ENCODE measurements at regions not wholly inside any gene's neighbourhood (a gene's known extent, or its start where the extent isn't known, plus 50 kb on each side); places are given as distances from the start of the nearest gene placed in this dataset.
"Not testable (repeated sequence)": the region's sequence is repeated elsewhere in the genome, so short reads cannot be mapped to it uniquely, and the experiment has no call there.

DNA sequence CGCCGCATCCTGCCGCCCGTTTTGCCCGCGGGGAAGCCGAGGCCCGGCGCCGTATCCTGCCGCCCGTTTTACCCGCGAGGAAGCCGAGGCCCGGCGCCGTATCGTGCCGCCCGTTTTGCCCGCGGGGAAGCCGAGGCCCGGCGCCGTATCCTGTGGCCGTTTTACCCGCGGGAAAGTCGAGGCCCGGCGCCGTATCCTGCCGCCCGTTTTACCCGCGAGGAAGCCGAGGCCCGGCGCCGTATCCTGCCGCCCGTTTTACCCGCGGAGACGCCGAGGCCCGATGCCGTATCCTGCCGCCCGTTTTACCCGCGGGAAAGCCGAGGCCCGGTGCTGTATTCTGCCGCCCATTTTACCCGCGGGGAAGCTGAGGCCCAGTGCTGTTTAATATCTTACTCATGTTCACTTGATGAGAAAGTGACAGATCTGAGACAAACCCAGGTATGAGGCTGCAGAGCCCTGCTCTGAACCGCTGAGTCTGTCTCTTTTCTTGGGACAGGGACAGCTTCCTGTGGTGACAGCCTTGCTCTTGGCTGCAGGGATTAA, 129.4 kb downstream of the CDH26 start:
- Histone ChIP-seq H3K4me3 (no peak overlapping the region), H3K27me3 (peaks cover 21% of the 10 kb centered on the region; the same call in 1 of the 2 replicates), H3K27ac (no peak overlapping the region), H3K4me1 (no peaks in the 10 kb centered on the region), H3K36me3 (no peaks in the 10 kb centered on the region), H3K9me3 (replicated peaks) (no peaks in the 10 kb centered on the region; the same call in 1 of the 2 replicates)
- DNase-seq: no peak

DNA sequence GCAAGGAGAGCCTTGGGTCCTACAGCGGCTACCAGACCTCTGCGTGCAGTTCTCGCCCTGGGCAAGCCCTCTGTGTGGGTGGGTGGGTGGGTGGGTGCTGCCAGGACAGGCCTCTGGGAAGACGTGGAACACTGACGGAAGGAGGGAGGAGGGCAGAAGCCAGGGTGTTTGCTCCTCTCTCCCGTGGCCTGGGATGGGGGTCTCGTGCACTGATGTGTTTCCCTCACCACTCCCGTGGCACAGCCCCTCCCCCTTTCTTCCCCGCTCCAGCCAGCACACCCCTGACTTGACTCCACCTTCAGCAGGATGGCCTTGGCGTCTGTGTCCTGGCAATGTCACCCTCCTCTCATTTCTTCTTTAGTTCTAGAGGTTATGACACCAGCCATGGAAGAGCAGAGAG, 130.0 kb downstream of the CDH26 start:
- Histone ChIP-seq H3K36me3 (no peaks in the 10 kb centered on the region), H3K4me3 (no peak overlapping the region), H3K27ac (no peak overlapping the region), H3K4me1 (no peaks in the 10 kb centered on the region), H3K9me3 (replicated peaks) (no peaks in the 10 kb centered on the region; the same call in 1 of the 2 replicates), H3K27me3 (peaks cover 21% of the 10 kb centered on the region; the same call in 1 of the 2 replicates)
- no peak for DNase-seq

DNA sequence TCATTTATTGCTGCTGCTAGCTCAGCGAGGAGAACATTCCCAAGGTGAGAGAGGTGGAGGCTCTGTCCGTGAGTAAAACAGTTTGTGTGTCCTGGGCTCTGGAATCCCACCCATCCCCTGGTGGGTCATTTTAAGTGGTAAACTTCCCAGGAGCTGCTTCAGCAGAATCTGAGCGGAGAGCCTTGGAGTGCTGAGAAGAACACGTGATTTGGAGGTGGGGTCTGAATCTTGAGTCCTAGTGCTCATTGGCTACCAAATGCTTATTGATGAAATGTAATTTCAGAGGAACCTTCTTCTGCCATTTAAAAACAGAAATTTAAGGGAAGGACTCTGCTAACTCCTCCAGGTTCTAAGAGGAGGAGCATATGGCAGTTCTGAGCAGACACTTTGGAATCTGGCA, 132.4 kb downstream of the CDH26 start:
- Histone ChIP-seq H3K4me1 (0 out of 2 replicates have a peak, but pooled peaks cover 2% of the 10 kb centered on the region), H3K27me3 (peaks cover 17% of the 10 kb centered on the region; the same call in 1 of the 2 replicates), H3K27ac (no peak overlapping the region), H3K9me3 (replicated peaks) (no peaks in the 10 kb centered on the region), H3K36me3 (no peaks in the 10 kb centered on the region), H3K4me3 (no peak overlapping the region)
- DNase-seq: no peak

DNA sequence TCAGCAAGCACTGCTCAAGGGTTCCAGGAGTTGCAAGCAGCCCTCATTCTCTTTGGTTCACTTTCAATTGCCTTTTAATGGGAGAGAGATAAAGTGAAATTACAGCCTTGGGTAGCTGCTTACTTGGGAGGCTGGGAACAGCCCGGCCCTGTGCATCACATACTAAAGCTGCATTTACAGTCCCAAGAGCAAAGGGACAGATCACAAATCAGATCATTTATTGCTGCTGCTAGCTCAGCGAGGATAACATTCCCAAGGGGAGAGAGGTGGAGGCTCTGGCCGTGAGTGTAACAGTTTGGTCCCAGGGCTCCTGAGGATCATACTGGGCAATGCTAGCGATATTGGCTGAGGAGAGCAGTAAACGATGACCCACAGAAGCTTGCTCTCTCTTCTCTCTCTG, 133.1 kb downstream of the CDH26 start:
- Histone ChIP-seq H3K36me3 (no peaks in the 10 kb centered on the region), H3K9me3 (replicated peaks) (no peaks in the 10 kb centered on the region), H3K27ac (no peak overlapping the region), H3K4me1 (0 out of 2 replicates have a peak, but pooled peaks cover 2% of the 10 kb centered on the region), H3K27me3 (peaks cover 12% of the 10 kb centered on the region; the same call in 1 of the 2 replicates), H3K4me3 (no peak overlapping the region)
- DNase-seq: no peak

DNA sequence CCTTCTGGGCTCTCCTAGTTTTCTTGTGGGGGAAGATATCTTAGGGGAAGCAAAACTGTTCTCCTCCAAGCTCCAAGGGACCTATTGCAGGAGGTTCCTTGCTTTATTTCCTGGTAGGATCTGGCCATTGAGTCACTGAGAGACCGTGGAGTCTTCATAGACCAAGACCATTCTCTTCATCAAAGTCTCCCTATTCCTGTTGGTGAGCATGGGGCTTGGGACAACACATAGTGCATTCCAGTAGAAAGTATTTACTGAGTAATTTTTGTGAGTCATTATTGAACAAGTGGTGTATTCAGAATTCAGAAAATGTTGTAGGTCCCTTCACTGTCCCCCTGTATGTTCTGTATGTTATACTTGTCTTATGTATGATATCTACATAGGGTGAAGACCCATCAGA, 133.6 kb downstream of the CDH26 start:
- 0 out of 2 replicates have a peak, but pooled peaks cover 2% of the 10 kb centered on the region for H3K4me1 ChIP-seq
- no peak overlapping the region for H3K4me3 ChIP-seq
- no peak for DNase-seq
- H3K27ac ChIP-seq: no peak overlapping the region
- no peaks in the 10 kb centered on the region for H3K9me3 ChIP-seq (replicated peaks)
- peaks cover 9% of the 10 kb centered on the region; the same call in 1 of the 2 replicates for H3K27me3 ChIP-seq
- H3K36me3 ChIP-seq: no peaks in the 10 kb centered on the region

DNA sequence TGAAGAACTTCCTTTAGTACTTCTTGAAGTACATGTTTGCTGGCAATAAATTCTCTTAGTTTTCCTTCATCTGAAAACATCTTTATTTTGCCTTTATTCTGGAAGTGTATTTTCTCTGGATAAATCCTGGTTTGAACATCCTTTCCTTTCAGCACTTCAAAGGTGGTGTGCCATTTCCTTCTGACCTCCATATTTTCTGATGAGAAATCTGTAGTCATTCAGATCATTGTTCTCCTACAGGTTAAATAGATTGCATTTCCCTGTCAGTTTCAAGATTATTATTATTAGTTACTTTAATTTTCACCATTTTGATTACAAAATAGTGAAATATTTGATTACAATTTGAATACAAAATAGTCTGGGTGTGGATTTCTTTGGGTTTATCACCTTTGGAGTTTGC, 134.5 kb downstream of the CDH26 start:
- 0 out of 2 replicates have a peak, but pooled peaks cover 2% of the 10 kb centered on the region for H3K4me1 ChIP-seq
- no peak overlapping the region for H3K27ac ChIP-seq
- H3K36me3 ChIP-seq: no peaks in the 10 kb centered on the region
- no peaks in the 10 kb centered on the region for H3K9me3 ChIP-seq (replicated peaks)
- DNase-seq: no peak
- H3K4me3 ChIP-seq: no peak overlapping the region
- H3K27me3 ChIP-seq: peaks cover 9% of the 10 kb centered on the region; the same call in 1 of the 2 replicates

DNA sequence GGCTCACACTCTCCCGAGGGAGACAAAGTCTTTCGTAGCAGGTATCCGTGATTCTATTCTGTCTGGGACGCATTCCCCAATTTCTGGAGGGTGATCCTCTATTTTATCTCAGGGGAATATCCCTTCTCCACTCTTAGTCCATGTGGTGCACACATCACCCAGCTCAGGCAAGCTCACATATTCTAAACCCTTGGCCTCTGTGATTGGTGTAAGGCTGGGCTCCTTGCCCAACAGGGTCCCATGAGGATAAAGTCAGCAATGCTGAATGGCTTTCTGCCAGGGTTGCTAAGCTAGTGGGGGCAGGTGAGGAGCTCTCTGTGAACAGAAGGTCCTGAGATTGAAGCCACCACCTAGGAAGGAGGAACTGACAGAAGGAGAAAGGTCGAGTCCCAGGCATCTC, 137.2 kb downstream of the CDH26 start:
- Histone ChIP-seq H3K27me3 (no peaks in the 10 kb centered on the region), H3K9me3 (replicated peaks) (no peaks in the 10 kb centered on the region), H3K4me3 (no peak overlapping the region), H3K4me1 (0 out of 2 replicates have a peak, but pooled peaks cover 2% of the 10 kb centered on the region), H3K36me3 (no peaks in the 10 kb centered on the region), H3K27ac (no peak overlapping the region)
- peak; percentile 56 to 64 for DNase-seq

DNA sequence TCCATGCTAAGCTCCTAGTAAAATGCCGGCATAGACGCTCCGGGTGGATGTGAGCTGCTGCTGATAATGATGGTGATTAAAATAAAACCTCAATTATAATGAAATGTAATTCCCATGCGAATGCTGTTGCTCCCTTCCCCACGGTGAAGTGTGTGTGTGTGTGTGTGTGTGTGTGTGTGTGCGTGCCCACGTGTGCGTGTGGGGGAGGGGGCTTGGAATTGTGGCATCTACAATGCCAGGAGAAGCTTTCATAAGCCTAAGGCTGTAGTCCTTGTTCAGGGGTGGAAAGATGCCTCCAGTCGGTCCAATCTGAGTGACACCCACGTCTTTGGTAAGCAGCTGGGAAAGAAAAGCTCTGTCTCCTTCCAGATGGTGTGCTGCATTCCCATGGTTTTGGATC, 137.9 kb downstream of the CDH26 start:
- H3K27ac ChIP-seq: no peak overlapping the region
- H3K36me3 ChIP-seq: no peaks in the 10 kb centered on the region
- H3K27me3 ChIP-seq: no peaks in the 10 kb centered on the region
- H3K4me1 ChIP-seq: peaks cover 8% of the 10 kb centered on the region
- no peak overlapping the region for H3K4me3 ChIP-seq
- DNase-seq: no peak
- H3K9me3 ChIP-seq (replicated peaks): no peaks in the 10 kb centered on the region

DNA sequence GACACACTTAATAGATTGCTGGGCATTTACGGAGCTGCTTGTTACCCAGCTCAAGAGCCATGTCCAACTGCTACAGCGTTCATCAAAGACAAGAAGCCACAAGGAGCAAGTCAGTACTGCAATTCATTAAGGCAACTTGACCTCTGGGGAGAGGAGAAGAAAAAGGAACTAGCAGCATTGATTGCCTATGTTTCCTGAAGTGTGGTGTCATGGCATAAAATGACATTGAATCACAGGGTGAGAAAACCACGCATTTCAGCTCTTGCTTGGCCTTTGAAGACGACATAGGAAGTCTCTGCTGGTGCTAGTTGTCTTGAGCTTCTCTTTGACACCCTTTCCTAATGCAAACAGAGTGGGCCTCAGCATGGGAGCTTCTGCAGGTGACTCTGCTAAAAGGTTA, 139.1 kb downstream of the CDH26 start:
- Histone ChIP-seq H3K36me3 (no peaks in the 10 kb centered on the region), H3K27ac (no peak overlapping the region), H3K4me1 (peaks cover 20% of the 10 kb centered on the region), H3K27me3 (no peaks in the 10 kb centered on the region), H3K4me3 (no peak overlapping the region), H3K9me3 (replicated peaks) (no peaks in the 10 kb centered on the region)
- DNase-seq: no peak

DNA sequence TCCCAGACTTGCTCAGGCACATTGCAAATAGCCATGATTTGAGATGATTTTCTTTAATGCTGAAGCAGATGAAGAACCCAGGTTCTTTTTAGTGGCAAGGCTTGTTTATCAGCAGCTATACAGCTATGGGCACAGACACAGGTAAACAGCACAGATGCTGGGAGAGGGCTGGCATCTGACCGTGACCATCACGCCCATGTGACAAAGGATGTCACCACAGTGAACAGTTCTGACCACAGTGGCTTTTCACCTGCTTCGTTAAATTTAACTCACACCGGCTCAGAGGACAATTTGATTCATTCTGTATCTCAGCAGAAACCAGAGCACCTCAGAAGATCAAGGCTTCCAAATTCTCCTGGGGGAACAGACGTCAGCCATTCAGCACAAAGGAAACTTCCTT, 142.6 kb downstream of the CDH26 start:
- H3K27me3 ChIP-seq: no peaks in the 10 kb centered on the region
- no peak overlapping the region for H3K4me3 ChIP-seq
- H3K4me1 ChIP-seq: peaks cover 22% of the 10 kb centered on the region
- no peak overlapping the region for H3K27ac ChIP-seq
- no peaks in the 10 kb centered on the region for H3K36me3 ChIP-seq
- H3K9me3 ChIP-seq (replicated peaks): no peaks in the 10 kb centered on the region
- no peak for DNase-seq

DNA sequence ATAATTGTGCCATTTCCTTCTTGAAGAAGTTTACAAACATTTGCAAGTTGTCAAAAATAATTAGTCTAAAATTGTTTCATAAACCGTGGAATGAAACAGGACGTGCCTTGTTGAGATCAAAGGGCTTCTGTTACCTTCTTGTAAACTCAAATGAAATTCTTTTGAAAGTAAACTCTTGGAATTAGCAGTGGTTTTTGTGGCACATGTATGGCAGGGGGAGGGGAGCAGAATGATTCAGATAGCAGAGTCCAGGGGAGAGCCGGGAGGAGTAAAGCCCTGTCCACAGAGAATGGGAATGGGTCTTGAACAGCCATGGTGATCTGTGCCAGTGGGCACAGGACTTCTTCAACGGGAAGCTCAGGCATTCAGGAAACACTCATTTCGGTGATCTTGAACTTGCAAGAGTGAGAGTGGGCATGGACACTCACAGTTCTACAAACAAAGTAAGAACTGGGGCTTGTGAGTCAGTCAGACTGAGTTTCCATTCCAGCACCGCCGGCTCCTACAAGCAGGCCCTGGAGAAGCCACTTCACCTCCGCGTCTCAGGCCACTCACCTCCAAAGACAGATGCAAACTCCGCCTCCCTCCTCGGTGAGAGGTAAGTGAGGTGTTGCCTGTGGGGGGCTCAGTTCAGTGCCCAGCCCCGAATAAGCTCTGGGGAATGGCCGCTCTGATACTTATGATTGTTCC, 143.1 kb downstream of the CDH26 start:
- no peaks in the 10 kb centered on the region for H3K27me3 ChIP-seq
- H3K36me3 ChIP-seq: no peaks in the 10 kb centered on the region
- DNase-seq: no peak
- H3K4me3 ChIP-seq: no peak overlapping the region
- H3K9me3 ChIP-seq (replicated peaks): no peaks in the 10 kb centered on the region
- H3K27ac ChIP-seq: no peak overlapping the region
- H3K4me1 ChIP-seq: peaks cover 22% of the 10 kb centered on the region

DNA sequence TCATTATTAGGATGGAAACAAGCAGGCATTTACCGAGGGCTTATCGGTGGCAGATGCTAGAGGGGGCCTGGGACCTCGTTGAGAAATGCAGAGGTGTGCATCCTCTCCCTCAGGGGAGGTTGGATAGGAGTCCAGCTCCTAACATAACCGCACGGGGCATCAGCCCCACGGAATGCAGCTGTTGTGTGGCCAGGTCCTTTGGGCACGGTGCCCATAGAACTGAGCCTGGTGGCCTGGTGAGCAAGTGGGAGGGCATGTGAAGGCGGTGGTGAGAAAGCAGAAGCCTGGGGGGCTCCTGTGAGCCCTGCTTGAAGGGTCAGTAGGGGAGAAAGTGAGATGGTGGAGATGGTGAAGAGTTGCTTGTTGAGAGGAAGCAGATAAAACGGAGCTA, 143.7 kb downstream of the CDH26 start:
- Histone ChIP-seq H3K4me1 (peaks cover 22% of the 10 kb centered on the region), H3K27me3 (no peaks in the 10 kb centered on the region), H3K36me3 (no peaks in the 10 kb centered on the region), H3K4me3 (no peak overlapping the region), H3K27ac (no peak overlapping the region), H3K9me3 (replicated peaks) (no peaks in the 10 kb centered on the region)
- peak; percentile 75 to 81 for DNase-seq

DNA sequence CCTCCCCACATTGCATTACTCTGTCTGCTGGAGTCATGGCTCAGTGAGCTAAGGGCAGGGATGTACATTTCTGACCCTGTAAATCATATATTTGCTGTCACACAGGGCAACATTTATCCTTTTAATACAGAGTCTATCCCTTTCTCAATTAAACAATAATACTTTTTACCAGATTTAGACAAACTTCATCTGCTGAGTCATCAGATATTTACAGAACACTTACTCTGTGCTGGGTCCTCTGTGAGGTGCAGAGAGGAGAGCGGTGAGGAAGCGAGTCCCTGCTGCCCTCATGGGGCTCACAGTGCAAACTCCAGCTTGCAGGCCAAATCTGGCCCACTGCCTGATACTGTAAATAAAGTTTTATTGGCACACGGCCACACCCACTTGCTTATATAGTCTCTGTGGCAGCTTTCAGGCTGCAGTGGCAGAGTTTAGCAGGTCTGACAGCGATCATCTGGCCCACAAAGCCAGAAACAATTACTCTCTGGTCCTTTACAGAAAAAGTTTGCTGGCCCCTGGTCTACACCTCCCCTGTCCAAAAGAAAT, 144.5 kb downstream of the CDH26 start:
- Histone ChIP-seq H3K4me1 (peaks cover 22% of the 10 kb centered on the region), H3K9me3 (replicated peaks) (no peaks in the 10 kb centered on the region), H3K27me3 (no peaks in the 10 kb centered on the region), H3K27ac (no peak overlapping the region), H3K36me3 (no peaks in the 10 kb centered on the region), H3K4me3 (no peak overlapping the region)
- no peak for DNase-seq

DNA sequence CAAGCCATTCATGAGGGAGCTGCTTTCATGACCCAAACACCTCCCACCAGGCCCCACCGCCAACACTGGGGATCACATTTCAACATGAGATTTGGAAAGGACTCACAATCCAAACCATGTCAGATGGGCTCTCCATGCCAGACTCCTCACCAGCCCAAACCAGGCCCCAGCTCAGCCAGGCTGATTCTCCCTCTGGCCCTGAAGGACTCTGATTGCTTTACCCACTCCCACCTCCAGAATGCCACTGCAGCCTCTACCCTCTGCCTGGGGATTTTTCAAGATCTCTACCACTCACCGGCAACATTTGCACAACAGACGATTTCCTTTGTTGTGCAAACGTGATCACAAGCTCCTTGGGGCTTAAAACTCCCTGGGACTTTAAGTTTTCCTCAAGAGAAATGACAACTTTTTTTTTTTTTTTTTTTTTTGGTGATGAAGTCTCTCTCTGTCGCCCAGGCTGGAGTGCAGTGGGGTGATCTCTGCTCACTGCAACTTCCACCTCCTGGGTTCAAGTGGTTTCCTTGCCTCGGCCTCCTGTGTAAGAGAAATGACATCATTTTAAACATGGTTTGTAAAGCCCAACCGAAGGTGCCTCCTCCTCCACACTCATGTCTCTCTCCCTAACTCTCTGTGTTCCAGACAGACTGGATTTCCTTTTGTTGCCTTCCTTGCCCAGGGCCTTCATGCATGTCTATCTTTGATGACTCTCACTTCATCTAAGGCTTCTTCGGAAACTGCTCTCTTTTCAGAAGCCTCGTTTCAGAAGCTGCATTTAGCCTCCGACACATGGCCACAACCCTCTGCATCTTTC, 147.0 kb downstream of the CDH26 start:
- DNase-seq: no peak

DNA sequence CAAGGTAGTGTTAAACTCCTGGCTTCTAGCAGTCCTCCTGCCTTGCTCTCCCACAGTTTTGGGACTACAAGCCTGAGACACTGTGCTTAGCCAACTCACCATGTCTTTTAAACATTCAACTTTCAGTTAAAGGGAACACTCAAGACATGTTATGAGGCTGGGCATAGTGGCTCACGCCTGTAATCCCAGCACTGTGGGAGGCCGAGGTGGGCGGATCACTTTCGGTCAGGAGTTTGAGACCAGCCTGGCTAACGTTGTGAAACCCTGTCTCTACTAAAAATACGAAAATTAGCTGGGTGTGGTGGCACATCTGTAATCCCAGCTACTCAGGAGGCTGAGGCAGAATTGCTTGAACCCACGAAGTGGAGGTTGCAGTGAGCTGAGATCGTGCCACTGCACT, 148.0 kb downstream of the CDH26 start:
- peaks cover 29% of the 10 kb centered on the region for H3K4me1 ChIP-seq
- not testable (repeated sequence) for H3K36me3 ChIP-seq; H3K27ac ChIP-seq; H3K4me3 ChIP-seq; H3K9me3 ChIP-seq (replicated peaks); DNase-seq; H3K27me3 ChIP-seq

More for the DNA sequence above, 147.0 kb downstream of the CDH26 start:
- Histone ChIP-seq H3K4me1 (peaks cover 35% of the 10 kb centered on the region), H3K36me3 (no peaks in the 10 kb centered on the region), H3K4me3 (no peak overlapping the region), H3K9me3 (replicated peaks) (no peaks in the 10 kb centered on the region), H3K27me3 (no peaks in the 10 kb centered on the region), H3K27ac (no peak overlapping the region)
